ENCODE measurements at regions not wholly inside any gene's neighbourhood (a gene's known extent, or its start where the extent isn't known, plus 50 kb on each side); places are given as distances from the start of the nearest gene placed in this dataset.

- DNase-seq (ENCODE audit: low read depth): peak; percentile 58
Measured at GRCh38 chr1:168386949-168387586, 106.4 kb downstream of the TBX19 start.

- DNase-seq (ENCODE audit: low read depth): no peak
Measured at GRCh38 chr1:168386492-168386891, 105.8 kb downstream of the TBX19 start.

DNA sequence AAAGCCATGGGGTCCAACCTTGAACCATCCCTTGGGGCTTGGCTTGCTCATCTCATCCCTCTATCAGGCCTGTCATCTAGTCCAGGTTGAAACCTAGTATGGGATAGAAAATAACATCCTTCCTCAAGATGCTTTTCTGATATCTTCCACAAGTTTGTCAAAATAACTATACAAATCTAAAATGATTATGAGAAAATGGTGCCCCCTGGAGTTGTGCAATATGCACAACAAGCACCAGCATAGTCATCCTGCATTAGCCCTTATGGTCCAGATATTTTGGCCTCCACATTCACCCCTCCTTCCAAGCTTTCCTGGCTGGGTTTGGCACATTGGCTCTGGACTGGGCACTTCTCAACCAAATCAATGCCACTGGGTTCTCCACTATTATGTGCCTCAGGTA lies 101.2 kb downstream of the TBX19 start:
- DNase-seq (ENCODE audit: low read depth): no peak

- no peak for DNase-seq (ENCODE audit: low read depth)
Measured at GRCh38 chr1:168380945-168381344, 100.3 kb downstream of the TBX19 start.

- no peak for DNase-seq (ENCODE audit: low read depth)
Measured at GRCh38 chr1:168379104-168379860, 98.6 kb downstream of the TBX19 start.

DNA sequence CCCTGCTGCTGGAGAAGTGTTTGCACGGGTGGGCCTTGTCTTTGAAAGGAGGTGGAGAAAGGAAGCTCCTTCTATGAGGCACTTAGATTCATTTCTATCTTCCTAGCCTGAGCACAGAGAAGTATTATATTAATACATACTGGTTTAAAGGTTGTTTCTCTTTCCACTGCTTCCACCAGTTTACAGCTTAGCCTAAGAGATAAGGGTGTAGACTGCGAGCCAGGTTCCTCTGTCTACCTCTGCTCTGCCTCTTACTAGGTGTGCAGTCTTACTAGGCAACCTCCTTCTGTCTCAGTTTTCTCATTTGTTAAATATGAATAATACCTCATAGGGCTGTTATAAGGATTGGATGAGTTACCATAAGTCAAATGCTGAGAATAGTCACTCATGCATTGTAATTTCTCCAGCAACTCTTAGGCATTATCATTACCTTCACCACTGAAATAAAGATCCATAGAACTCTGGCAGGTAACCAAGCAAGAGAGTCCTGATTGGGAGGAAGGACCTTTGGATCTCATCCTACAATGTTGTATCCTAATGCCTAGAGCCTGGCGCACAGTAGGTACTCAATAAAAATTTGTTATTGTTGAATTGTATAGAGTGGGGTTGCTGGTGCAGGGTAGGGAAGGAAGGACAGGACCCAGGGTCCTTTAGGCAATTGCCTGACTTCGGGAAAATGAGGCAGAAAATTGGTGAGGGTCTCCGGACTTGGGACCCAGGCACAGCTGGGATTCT lies 95.1 kb downstream of the TBX19 start:
- no peak for DNase-seq (ENCODE audit: low read depth)

GRCh38 chr1:168374566-168374965 lies 93.9 kb downstream of the TBX19 start:
- DNase-seq (ENCODE audit: low read depth): no peak

- no peak for DNase-seq (ENCODE audit: low read depth)
Measured at GRCh38 chr1:168373869-168374268, 93.2 kb downstream of the TBX19 start.

GRCh38 chr1:168372861-168373371 lies 92.2 kb downstream of the TBX19 start:
- no peak for DNase-seq (ENCODE audit: low read depth)

- DNase-seq (ENCODE audit: low read depth): no peak
Measured at GRCh38 chr1:168372307-168372706, 91.6 kb downstream of the TBX19 start.

GRCh38 chr1:168371477-168371876 lies 90.8 kb downstream of the TBX19 start:
- no peak for DNase-seq (ENCODE audit: low read depth)

DNA sequence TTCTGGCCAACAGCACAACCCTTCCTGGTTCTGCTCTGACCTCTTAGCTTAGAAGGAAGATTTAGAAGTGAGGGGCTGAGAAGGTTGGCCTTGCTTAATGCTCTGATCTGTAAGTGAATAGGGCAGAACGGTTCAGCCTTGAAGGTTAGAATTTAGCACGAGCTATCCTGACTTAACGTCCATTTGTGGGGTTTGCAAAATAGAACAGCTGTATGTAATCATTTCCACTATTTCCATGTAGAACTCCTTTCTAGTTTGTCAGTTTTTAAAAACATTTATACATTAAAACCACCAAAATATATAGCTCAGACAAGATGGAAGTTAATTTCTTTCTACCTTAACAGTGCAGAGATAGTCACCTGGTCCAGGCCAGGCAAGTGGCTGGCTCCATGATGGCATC lies 89.9 kb downstream of the TBX19 start:
- DNase-seq (ENCODE audit: low read depth): no peak

- no peak for DNase-seq (ENCODE audit: low read depth)
Measured at GRCh38 chr1:168369655-168370054, 89.0 kb downstream of the TBX19 start.

- no peak for DNase-seq (ENCODE audit: low read depth)
Measured at GRCh38 chr1:168368131-168368530, 87.5 kb downstream of the TBX19 start.

- no peak for DNase-seq (ENCODE audit: low read depth)
Measured at GRCh38 chr1:168365719-168366479, 85.2 kb downstream of the TBX19 start.

Data from activated T-cell treated with anti-CD3 and anti-CD28 coated beads for 1 hour (primary cell).